KBM-7 (cell line): ENCODE measurements at regions not wholly inside any gene's neighbourhood (a gene's known extent, or its start where the extent isn't known, plus 50 kb on each side); places are given as distances from the start of the nearest gene placed in this dataset.
"Not testable (repeated sequence)": the region's sequence is repeated elsewhere in the genome, so short reads cannot be mapped to it uniquely, and the experiment has no call there.

Experiments used
- DNase-seq: peaks from one replicate; pipeline ENCODE4 v3.0.0-alpha.2; 2015
- in situ Hi-C: fragments of 300-500 bp; cut with MboI; formaldehyde crosslinking; loops from 2 replicates; pipeline ENCODE4 v1.14.3; 2020; ENCODE audit warnings: low sequenced_read_pairs, low pct_unique_long_range_greater_than_20kb, mixed read lengths

- in situ Hi-C loops = no loop called here
- no peak for DNase-seq
Measured at GRCh38 chr13:87524775-87525174, 146.4 kb upstream of the SLITRK5 start.

DNA sequence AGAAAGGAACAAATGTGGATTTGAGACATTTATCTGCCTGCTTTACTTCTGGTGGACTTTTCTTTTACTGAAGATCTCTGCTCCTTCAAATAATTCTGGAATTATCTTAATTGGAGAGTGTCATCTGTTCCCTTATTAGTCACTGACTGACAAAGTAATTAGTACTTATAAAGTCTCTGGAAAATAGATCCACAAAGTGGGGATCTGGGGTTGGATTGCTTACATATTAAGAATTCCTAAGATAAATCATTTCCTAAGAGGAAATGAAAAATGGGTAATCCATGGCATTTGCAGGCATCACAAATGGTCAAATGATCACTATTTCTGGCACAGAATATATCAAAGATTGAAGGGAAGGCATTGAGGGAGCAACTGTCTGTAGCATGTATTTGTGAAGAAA lies 137.4 kb upstream of the SLITRK5 start:
- DNase-seq = no peak
- in situ Hi-C loops = no loop called here

DNA sequence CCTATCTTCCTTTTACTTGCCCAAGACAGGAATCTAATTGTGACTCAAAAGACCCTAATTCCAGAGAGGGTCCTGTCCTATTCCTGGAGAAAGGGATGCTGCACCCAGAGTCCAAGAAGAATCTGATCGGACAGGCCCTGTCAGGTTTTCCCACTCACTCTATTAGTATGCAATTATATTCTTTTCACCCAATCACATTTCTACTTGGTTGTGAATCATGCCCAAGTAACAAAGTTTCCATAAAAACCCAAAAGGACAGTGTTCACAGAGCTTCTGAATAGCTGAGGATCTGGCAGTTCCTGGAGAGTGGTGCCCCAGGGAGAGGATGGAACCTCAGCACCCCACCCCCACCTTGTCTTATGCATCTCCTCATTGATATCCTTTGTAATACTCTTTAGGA lies 135.3 kb upstream of the SLITRK5 start:
- no peak for DNase-seq
- in situ Hi-C loops = no loop called here

DNA sequence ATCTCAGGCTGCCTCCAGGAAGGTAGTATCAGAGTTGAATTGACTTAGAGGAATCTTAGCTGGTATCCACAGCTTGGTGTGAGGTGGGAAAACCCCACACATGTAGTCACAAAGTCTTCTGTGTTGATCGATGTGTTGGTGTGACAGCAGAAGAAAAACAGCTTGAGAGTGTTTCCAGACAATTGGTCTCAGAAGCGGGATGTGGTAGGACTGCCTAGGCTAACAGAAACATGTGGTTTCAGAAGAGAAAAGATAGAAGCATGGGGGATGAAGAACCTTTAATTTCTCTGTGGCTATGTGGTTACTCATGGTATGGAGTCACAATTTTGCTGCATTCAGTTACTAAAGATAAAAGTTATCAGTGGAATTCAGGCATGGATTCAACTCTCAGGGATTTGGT lies 134.7 kb upstream of the SLITRK5 start:
- in situ Hi-C loops = no loop called here
- DNase-seq = no peak

DNA sequence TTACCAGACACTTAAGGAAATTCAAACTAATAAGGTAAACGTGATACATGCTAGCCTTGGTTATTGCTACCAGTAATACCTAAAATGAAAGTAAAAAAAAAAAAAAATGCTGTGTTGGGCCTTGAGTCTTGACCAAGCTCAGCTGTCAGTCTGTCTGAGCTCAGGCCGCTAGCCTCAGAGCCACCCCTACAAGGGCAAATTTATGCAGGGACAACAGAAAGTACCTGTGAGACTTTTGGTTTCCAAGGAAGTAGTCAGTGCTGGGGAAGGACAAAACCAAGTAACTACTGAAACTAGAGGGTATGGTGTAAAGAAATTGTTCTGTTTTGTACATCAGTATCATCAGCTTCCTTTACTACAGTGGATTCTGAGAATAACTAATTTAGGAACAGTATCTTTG lies 134.3 kb upstream of the SLITRK5 start:
- no peak for DNase-seq
- in situ Hi-C loops = no loop called here

DNA sequence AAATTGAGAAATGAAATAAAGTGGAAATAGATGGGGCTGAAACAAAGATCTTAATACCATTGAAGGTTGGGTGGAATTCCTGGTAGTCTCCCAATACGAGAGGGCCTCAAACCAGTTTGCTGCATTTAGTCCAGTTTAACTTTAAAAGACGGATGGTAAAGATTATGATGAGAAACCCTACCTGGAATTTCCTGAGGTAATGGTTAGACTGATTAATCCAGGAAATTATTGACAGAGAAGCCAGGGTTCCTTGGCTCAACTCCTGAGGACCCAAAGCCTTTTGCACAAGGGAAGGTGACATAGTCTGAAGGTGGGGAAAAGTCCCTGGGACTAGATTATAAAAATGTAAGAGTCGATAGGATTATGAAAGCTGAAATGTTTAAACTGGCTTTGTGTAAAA lies 133.2 kb upstream of the SLITRK5 start:
- DNase-seq = no peak
- in situ Hi-C loops = no loop called here

DNA sequence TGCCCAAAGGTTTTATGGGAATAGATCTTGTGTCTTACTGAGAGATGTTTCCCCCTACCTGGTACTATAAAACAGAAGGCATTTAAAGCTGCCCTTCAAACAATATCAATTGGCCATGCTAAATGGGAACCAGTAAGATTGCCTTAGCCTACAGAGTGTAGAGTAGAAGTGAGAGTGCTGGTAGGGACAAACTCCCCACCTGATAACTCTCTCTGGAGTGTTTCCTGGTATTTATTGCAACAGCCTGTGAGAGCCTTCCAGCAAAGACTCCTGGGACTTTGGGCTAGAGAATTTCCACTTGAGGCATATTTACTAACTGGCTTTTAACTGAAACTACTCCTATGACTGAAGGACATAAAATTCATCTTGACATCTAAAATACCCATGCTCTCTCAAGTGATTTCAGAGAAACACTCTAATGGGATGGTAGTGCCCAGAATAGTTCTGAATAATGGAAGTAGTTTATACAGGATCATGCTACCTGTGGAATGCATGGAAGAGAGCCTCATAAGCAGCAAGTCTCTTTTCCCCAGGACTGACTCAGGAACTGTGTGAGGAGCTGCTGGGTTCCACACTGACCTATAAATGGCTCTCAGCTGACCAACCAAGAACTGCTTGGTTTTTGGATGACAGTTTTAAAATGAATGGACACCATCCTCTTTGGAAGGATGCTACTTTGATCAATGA lies 132.7 kb upstream of the SLITRK5 start:
- in situ Hi-C loops = no loop called here
- no peak for DNase-seq

DNA sequence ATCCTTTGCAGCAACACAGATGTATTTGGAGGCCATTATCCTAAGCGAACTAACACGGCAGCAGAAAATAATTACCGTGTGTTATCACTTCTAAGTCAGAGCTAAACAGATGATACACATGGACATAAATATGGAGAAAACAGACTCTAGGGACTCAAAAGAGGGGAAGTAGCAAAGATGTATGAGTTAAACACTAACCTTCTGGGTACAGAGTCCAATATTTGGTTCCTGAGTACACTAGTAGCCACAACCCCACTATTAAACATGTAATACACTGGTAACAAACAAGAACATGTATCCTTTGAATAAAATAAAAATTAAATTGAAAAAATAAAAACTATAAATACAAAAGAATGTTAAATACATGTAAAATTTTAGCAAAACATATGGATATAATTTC lies 118.0 kb upstream of the SLITRK5 start:
- DNase-seq = no peak
- in situ Hi-C loops = no loop called here

DNA sequence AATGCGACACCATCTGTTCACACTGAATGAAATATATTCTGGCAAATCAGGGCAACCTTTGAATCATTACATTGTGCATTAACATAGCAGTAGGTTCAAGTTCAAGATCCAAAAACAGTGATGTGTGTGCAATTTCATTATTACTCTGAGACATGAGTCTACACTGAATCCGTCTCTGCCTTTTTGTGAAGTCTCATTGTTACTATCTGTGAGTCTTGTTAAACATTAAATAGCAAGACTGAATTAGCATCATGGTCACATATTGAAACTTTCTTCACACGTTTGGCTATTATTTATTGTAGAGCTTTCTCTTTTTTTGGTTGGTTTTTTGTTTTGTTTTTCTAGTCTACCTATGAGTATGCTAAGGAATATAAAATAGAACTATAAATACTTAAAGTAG lies 117.1 kb upstream of the SLITRK5 start:
- in situ Hi-C loops = no loop called here
- no peak for DNase-seq

DNA sequence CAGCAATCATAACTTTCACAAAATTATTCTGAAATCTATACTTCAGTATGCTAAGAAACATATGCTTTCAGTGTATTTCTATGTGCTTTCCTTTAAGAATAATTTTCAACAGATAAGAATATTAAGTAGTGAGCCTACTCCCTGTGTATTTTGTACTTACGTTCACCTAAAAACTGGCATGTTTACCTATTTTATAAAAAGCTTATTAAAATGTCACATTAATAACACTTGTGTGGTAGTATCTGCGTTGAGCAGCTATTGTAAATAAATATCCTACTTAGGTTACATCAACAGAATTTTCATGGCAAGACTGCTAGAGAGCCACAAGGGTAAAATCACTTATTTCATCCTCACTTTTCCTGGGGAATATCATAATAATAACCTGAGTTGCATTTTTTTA lies 113.4 kb upstream of the SLITRK5 start:
- in situ Hi-C loops = no loop called here
- no peak for DNase-seq

- DNase-seq, in situ Hi-C loops: not testable (repeated sequence)
Measured at GRCh38 chr13:87561580-87561979, 109.6 kb upstream of the SLITRK5 start.

GRCh38 chr13:87570669-87571068 lies 100.5 kb upstream of the SLITRK5 start:
- in situ Hi-C loops = no loop called here

GRCh38 chr13:87582399-87582798 lies 88.8 kb upstream of the SLITRK5 start:
- DNase-seq = no peak
- in situ Hi-C loops = no loop called here

More at GRCh38 chr13:87570669-87571068, 100.5 kb upstream of the SLITRK5 start:
- DNase-seq = no peak

- in situ Hi-C loops = no loop called here
- DNase-seq = no peak
Measured at GRCh38 chr13:87590518-87590917, 80.7 kb upstream of the SLITRK5 start.

DNA sequence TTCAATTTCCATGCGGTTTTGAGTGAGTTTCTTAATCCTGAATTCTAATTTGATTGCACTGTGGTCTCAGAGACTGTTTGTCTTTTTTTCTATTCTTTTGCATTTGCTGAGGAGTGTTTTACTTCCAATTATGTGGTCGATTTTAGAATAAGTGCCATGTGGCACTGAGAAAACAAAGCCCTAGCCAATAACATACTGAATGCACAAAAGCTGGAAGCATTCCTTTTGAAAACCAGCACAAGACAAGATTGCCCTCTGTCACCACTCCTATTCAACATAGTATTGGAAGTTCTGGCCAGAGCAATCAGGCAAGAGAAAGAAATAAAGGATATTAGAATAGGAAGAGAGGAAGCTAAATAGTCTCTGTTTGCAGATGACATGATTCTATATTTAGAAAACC lies 66.7 kb upstream of the SLITRK5 start:
- in situ Hi-C loops, DNase-seq: not testable (repeated sequence)

DNA sequence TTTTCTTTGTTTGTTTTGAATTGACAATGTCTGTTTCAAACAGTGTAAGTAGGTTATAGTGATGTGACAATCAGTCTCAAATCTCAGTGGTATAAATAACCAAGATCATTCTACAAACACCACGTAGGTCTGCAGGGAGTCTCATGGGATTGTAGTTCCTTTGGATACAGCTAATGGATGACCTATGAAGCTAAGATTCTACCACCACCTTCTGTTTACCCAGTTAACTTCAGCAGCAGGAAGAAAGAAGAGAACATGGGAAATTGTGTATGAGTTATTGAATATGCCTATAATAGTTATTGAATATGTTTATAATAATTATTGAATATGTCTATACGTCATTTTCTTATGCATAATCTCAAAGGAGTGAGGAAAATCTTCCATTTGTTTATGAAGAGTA lies 63.9 kb upstream of the SLITRK5 start:
- in situ Hi-C loops = no loop called here
- DNase-seq = no peak

DNA sequence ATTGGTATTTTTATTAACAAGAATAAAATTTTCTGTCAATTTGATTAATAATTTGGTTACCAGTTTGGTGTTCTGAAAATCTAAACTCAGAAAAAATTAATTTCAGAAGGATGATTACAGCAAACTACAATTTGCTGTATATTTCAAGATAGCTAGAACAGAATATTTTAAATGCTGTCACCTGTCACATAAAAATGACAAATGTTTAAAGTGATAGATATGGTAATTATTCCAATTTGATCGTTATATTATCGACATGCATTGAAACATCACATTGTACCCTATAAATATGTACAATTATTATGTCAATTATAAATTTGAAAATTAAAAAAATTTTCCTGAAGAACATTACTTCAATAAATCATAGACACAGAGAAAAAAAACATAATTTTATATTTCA lies 56.9 kb upstream of the SLITRK5 start:
- DNase-seq = no peak
- in situ Hi-C loops = no loop called here
